ENCODE measurements at regions not wholly inside any gene's neighbourhood (a gene's known extent, or its start where the extent isn't known, plus 50 kb on each side); places are given as distances from the start of the nearest gene placed in this dataset.

- TF ChIP-seq POLR2A (IDR thresholded peaks at IDR 0.05) (no peak), CTCF (IDR thresholded peaks at IDR 0.05) (no peak)
Observed at GRCh38 chr7:19930051-19930450, 156.6 kb upstream of the TMEM196 start.
